ENCODE measurements at regions not wholly inside any gene's neighbourhood (a gene's known extent, or its start where the extent isn't known, plus 50 kb on each side); places are given as distances from the start of the nearest gene placed in this dataset.
A peak's percentile ranks its signal among the peaks of the same experiment; 100 is the strongest.

- DNase-seq: no peak
These were observed 78.8 kb upstream of the CCDC85A start for GRCh38 chr2:56104962-56105361.

DNA sequence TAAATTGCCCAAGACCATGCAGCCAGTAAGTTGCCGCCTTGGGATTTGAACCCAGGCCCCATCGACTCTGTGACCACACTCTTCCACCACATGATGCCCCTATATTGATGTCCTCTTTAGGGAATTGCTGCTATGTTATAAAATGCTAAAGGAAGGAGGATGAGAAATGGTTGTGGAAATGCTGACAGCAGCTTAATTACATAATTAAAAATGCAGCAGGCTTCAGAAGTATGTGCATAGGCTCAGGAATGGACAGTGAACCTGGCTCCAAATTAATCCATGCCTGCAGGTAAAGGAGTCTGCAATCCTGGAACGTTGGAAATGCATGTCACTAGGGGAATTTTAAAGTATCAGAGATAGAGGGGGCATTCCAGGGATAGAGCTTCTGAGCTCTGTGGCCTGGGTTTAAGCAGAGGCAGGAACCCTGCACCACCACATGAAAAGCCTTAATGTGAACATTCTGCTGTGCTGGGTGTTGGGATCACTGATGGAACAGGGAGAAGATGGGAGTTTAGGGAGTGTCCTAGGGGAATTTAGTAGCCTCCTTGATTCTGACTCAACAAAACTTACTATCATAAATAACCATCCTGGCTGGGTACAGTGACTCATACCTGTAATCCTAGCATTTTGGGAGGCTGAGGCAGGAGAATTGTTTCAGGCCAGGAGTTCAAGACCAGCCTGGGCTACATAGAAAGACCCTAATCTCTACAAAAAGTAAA, 76.1 kb upstream of the CCDC85A start:
- no peak for DNase-seq

DNA sequence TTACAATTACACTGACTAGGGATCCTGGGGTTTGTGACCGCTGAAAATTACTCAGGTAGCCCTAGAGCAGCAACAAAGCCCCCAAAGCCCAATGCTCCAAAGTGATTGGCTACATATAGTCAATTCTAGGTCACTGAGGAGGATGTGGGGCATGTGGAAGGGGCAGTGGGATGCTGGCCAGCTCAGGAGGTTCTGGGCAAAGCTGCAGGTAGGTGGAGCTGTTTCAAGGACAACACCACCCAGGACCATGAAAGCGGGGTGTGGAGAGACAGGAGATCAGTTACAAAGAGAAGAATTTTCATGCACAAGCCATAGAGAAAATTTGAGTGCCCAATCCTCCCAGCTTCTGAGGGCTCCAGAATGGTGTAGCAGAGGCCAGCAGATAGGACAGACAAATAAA, 75.0 kb upstream of the CCDC85A start:
- DNase-seq: no peak

DNA sequence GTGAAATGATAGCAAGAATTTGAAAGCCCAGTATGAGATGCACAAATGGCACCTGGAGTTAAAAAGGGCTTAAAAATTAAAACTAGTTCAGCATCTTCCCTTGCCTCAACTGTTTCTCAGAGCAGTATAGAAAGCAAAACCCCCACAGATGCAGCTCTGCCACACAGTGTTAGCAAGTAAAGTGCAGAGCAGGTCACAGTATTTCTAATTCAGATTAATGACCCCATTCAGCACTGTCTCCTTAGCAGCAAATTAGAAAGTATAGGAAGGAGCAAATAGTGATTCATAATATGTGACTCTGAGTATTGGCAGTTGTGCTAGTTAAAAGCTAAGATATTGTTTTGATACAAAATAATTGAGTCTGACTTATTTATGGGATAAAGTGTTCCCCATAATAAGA, 73.8 kb upstream of the CCDC85A start:
- no peak for DNase-seq

- no peak for DNase-seq
These were observed 70.3 kb upstream of the CCDC85A start for GRCh38 chr2:56113382-56113975.

- DNase-seq: no peak
These were observed 66.0 kb upstream of the CCDC85A start for GRCh38 chr2:56117764-56118163.

GRCh38 chr2:56118474-56118873, 65.3 kb upstream of the CCDC85A start:
- DNase-seq: no peak

- DNase-seq: no peak
These were observed 61.8 kb upstream of the CCDC85A start for GRCh38 chr2:56121995-56122394.

GRCh38 chr2:56123538-56123937, 60.3 kb upstream of the CCDC85A start:
- DNase-seq: no peak

DNA sequence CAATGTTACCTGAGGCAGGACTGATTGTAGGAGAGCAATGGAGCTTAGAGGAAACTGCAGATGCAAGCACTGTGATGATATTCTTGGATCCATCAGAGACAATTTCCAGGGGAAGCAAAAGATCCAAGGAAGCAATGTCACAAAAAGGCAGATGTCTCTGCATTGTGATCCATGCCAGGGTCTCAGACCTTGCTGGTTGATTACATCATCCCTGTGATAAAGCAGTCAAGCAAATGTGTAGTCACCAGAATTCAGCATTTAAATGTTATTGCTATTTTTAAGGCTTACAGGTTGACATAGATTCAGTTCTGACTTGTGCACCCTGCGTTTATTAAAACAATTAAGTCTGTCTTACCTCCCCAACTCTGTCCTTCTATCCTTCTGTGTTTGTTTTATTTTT, 56.8 kb upstream of the CCDC85A start:
- DNase-seq: no peak

DNA sequence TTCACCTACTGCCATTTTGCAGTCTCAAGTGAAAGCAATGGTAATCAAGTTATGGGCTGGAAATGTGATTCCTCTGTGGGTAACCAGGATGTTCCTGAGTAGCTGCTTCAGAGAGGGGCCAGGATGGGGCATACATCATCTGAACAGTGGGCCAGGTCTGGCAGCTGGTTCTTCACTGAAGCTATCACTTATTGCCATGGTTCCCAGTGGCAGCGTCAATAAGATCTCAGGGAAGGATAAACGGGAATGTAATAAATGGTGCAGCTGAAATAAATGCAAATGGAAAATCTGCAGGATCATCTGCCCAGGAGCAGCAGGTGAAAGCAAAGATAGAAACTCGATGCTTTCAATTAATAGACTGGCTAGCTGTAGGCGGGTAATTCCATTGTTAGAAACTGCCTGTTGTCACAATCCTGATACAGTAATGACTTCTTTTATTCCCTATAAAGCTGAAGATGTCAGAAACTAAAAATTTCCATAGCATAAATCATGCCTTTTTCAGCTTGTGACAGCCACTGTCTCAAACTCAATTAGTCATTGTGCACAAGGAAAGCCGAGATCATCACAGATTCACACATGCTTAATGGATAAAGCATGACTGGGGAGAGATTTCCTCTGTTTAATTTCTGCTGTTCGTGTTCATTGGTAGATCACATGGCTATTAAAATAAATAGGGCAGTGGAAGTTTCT, 56.2 kb upstream of the CCDC85A start:
- peak; percentile 76 for DNase-seq

DNA sequence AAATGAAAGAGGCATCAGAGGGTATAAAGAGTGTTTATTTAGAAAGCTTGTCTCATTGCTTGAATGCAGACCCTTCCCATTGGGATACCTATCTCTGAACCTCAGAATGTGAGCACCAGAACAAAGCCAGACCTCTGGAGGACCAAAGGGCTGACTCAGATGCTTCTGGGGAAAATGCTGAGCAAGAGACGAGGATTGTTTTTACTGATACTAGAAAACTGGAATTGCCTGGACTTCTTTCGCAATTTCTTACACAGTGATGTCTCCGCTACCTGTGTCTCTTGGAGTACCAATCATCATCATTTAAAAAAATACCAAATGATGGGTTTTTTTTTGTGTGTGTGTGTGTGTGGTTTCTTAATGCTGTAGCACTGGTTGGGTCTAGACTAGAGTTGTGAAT, 55.6 kb upstream of the CCDC85A start:
- DNase-seq: no peak

DNA sequence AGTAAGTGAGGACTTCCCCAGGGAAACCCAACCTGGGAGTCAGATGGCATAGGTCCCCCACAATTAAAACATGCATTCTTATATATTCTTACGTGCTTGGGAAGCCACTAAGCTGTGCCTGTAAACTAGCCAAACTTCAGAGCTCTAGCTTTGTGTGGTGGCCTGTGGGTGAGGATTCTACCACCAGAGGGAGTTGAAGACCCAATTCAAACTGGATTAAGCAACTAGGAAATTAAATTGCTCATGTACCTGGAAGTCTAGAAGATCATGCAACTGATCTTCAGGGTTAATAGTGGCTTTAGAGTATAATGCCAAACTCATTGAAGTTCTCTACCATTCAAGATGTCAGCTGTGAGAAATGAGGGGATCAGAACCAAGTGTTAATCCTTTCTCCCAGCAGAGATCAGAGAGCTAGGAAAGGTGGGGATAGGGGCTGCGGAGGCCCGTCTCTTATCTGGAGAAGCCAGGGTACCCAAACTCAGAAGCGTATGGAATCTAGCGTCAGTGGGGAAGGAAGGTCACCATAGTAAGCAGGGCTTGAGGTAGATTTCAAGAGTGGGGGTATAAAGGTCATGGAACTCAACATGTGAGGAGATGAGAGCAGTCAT, 53.2 kb upstream of the CCDC85A start:
- DNase-seq: peak; percentile 45

DNA sequence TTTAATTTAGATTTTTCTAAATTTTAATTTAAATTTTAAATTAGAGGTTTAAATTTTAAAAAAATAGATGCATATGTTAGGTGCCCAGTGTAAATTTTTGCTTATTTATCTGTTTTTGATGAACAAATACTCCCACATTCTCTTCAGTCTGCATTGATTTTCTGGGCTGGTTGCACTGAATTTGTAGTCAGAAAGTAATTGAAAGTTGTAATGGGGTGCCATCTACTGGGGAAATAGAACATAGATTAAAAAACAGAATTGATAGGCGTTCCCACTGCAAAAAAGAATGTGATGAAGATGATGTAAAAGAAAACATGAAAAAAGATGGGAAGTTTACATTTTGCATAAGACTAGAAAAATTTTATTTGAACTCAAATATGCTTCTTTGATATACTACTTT, 51.7 kb upstream of the CCDC85A start:
- peak; percentile 3 for DNase-seq

DNA sequence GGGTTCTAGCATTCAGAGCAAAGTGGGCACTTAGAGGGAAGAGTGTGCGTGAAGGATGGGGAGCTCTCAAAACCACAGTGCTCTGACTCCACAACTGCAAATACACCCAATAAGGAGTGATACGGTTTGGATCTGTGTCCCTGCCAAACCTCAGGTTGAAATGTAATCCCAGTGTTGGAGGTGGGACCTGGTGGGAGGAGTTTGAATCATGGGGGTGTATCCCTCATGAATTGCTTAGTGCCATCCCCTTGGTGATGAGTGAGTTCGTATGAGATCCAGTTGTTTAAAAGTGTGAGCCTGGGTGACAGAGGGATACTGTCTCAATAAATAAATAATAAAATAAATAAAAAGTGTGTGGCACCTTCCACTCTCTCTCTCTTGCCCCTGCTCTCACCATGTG, 50.3 kb upstream of the CCDC85A start:
- no peak for DNase-seq

DNA sequence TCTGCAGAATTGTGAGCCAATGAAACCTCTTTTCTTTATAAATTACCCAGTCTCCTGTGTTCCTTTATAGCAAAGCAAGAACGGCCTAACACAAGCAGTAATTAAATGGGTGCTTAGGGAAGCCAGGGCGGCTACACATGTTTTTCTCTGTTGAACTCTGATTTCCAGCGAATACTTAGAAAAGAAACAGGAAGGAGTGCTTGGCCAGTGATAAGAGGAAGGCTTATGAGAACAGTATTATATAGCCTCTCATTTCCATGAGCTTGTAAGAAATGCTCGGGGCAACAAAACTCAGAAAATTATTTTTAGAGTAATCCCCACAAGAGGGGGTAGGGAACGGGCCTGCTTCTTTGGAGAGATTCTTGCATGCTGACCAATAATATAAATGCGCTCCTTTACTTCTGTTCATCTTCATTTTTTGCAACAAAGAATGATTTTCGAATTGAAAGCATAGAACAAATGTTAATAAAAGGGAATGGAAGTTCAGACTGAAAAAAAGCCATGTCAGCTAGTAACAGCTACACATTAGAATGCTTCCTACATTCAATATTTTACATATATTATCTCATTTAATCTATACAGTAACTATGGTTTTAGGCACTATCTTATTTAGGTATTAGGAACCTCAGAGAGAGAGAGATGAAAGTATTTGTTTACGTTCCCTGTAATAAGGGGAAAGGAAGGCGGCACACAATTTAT, 49.7 kb upstream of the CCDC85A start:
- no peak for DNase-seq
